NCI-H774 (cell line): ENCODE measurements at regions not wholly inside any gene's neighbourhood (a gene's known extent, or its start where the extent isn't known, plus 50 kb on each side); places are given as distances from the start of the nearest gene placed in this dataset.
"Not testable (repeated sequence)": the region's sequence is repeated elsewhere in the genome, so short reads cannot be mapped to it uniquely, and the experiment has no call there.

Experiments used
- DNase-seq: peaks from one replicate; lab custom pipeline; 2025; lab: John Stamatoyannopoulos, UW

DNA sequence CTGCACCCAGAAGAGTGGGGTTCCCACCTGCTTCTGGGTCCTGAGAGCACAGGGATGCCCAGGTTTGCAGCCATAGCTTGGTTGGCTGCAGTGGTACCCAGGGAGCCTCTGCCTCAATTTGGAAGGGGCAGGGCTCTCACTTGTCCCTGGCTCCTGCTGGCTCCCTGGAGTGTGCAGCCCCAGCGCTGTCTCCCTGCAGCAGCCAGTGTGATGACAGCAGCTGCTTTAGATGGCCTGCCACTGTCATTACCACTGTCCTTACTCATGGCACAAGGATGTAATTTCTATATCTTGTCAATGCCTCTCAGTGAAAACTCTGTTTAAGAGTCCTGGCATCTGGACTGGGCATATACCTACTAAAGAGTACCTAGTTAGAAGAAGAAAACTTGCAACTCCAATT is 250.9 kb downstream of the KIF20B start:
- no peak for DNase-seq

DNA sequence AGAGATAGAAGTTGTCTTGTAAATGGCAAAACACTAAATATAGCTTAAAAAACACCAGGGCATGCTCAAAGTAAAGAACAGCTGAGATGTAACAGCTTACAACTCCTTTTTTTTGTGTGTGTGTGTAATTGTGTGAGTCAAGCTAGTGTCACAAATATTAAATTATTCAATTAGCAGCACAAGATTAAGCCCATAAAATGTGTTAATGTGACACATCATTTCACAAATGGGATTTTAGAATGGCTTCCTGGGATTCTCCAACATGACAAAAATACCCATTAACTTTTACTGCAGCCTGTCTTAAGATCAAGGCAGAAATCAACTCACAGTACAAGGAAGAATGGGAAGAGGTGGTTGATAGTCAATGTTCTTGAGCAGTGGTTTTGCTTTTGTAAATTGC is 251.4 kb downstream of the KIF20B start:
- no peak for DNase-seq

DNA sequence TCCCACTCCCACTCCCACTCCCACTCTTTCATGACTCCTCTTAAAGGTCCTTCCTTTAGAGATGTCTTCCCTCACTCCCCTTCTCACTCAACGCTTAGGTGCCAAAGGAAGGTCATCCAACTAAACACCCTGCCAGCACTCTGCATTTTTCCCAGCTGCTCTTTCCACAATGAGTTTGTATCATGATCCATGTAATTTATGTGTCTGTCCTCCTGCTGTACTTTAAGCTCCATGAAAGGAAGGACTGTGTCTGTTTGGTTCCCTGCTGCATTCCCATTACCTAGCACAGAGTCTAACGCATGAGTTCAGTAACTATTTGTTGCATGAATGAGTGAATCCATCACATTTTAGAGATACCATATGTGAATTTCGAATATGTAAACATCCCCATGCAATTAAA is 252.7 kb downstream of the KIF20B start:
- DNase-seq: no peak

DNA sequence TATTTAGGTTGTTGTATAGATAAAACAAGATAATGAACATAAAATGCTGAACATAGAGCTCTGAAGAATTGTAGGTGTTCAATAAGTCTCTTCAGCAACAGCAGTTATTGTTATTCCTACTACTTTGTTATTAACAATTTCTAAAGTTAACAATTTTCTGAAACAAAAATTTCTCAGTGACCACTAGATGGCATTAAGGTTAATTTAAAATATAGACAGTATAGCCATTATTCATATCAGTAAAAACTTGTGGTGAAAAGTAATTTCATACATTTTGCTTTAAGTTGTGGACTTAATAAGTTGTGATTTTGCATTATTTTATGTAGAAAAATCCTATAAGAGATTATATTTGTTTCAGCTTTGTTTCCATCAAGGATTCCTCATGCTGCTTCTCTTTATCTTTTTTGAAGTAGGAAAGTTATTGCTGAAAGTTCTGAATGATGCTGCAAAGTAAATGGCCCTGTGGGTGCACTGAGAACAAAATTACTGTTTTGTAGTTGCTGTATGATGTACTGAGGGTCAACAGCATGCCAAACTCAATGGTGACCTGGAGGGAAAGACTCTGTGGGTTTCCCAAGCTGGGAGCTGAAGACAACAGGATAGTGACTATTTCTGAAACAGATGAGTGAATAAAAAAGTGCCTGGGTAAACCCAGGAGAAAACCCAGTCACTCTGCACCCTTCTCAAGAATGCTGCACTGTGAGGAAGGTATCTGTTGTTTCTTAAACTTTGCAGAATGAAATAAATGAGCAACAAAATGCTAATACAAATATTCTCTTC is 253.6 kb downstream of the KIF20B start:
- no peak for DNase-seq

DNA sequence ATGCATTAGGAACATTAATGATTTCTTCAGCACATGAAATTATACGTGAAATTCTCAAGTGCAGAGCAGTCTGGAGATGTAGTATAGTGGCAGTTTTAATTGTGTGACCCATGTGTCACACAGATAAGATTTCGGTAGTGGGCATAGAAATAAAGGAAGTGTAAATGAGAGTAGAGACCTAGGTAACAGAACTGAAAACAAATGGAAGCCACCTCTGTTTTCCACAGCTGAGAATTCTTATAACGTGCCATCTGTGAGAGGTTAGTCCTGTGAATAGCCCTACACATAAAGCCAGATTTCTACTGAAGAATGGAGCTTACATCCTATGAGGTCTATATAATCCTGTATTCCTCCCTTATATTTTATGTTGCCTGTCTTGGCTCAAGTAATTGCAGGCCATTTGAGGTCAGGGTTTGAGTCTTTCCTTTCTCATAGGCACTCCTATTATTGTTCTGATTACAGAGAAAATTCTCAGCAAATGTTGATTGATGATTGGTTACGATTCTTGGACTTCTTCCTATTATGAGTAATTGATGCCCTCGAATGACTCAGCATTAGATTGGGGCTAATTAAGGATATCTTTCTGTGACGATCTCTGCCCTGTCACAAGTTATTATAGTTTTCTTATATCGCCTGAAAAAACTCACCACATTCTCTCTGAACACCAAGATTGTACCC is 258.2 kb downstream of the KIF20B start:
- no peak for DNase-seq

DNA sequence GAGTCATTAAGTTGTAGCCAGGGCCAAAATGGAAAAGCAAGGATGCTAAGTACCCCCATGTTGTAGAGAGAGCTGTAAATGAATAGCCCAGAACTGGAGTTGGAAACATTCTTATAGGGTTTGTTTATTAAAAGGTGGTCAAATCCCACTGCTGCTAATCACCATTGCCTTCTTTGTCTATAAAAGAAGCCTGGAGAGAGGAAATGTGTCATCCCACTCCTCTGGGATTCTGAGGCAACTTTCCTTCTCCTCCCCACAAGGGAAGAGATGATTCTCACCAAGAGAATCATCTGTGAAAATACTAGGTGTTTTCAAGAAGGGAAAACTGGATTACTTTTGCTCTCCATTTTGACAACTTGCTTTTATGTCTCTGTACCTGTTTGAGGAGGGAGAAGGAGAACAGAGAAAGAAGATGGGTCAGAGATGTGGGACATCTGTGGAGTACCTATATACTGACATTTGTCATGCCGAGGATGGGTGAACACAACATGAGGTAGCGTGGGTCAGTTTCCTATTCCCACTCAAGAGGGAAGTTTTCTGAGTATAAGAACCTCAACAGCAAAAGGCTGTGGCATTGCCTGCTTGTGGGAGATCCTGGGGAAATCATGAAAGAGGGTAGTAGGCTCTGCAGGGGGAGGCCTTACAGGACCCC is 262.2 kb downstream of the KIF20B start:
- DNase-seq: no peak

DNA sequence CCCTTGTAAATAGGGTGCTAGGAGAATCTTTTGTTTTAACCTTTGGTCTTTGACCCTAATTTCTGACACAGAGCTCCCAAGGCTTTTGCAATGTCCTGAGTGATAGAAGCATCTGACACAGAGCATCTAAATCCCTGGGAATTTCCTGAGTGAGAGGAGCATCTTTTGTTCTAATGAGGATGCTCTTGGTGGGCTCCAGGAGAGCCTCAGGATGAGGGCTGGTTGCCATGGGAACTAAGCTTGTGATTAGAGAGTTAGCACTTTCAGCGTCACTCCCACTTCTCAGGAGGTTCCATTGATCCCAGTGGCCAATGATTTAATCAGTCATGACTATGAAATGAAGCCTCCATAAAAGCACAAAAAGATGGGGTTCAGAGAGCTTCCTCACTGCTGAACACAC is 264.8 kb downstream of the KIF20B start:
- no peak for DNase-seq

DNA sequence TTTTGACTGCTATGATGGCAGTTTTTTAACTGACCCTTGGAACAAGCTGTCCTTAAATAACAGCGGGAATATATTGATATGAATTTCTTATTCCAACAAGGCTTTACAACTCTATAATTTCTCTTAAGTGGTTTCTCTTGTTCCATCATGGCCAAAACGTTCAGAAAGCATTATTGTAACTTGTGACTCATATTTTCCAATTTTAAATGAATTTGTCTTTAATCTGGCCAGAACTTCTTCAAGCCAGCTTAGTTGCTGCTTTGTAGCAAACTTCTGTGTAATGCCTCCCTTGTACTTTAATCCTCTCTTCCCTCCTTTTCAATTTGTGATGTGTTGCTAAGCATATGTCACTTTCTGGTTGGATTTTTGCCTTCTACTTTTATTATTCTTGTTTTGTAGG is 271.9 kb downstream of the KIF20B start:
- no peak for DNase-seq

DNA sequence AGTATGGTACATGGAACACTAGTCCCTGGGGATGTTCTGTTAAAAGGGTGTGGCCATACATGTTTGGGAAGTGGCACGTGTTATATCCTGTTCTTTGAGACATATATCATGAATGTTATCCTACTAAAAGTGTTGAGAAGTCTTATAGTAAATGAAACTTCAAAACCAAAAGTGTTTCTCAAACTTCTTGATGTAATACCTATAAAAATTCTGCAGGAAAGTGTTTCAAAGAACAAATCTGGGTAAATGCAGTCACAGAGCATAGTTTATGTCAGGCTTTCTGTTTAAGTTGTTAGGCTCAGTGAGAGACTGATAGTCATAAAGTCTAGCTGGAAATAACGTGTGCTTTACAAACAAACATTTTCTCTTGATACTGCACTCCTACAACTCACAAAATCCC is 273.7 kb downstream of the KIF20B start:
- DNase-seq: no peak

DNA sequence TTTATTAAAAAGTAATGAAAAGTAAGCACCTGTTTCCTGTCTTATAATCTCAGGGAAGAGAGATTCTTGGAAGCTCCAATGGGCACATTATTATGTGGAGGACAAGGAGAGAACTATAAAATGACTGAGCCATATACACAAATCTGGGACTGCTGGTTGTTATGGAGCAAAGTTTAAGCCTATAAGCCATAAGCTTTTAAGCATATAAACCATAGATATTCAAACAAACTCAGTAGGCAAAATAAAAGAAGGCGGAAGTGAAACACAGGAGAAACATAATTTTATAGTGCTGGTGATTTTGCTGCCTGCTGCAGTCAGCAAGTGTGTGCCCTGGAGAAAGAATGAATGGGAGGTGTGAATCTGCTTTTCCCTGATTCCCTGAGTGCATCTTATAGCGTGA is 274.4 kb downstream of the KIF20B start:
- no peak for DNase-seq

DNA sequence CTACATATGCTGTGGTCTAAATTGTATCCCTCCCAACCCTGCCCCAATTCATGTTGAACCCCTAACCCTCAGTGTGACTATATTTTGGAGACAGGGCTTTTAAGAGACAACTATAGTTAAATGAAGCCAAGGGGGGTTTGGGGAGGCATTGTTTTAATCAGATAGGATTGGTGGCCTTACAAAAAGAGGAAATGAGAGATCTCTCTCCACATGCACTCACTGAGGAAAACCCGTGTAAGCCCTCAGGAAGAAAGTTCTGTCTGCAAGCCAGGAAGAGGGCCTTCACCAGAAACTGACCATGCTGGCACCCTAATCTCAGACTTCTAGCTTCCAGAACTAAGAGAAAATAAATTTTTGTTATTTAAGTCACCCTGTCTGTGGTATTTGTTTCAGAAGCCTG is 276.7 kb downstream of the KIF20B start:
- no peak for DNase-seq

DNA sequence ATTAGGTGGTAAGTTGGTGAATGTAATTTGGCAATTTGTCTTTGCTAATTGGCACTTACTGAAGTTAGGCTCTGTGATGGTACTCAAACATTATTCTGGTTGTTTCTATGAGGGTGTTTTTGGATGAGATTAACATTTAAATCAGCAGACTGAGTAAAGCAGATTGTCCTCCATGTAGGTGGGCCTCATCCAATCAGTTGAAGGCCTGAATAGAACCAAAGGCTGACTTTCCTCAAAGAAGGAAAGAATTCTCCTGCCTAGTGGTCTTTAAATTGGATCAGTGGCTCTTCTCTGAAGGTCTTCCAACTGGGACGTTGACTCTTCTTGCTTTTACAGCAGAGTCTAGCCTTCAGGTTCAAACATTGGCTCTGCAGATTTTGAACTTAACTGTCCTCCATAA is 278.3 kb downstream of the KIF20B start:
- DNase-seq: no peak

DNA sequence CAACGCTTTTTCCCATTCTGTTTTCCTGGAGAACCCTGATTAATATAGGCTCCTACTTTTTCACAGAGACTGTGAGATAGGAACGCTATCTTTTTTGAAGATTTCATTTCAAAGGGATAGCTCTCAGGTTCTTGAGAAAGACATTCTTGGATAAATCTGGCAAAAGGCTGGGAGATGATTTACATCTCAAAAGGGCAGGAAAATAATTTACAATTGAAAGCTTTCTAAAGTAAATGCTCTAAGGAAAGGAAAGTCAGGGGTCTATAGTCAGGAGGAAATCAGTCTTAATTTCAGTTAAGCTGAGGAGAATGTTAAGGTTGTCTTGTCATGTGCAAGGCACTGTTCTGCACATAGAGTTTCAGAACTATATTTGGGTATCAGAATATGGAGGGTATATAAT is 278.8 kb downstream of the KIF20B start:
- DNase-seq: no peak

DNA sequence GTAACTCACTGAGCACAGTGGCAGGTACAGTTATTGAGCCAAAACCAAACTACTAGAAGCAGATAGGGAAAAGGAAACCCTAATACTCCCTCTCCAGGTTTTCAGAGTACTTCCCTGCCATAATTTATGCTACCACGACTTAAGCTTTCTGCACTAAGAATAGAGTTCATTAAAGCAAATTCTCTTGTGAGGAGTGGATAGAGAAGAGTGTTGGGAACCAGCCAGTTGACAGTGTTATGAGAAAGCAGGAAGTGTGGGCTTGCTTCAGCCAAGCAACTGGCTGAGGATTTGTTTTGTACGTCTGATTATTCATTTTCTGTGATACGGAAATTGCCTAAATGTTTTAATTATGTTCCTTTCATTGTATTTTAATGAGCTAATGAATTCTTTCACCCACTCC is 280.5 kb downstream of the KIF20B start:
- no peak for DNase-seq

DNA sequence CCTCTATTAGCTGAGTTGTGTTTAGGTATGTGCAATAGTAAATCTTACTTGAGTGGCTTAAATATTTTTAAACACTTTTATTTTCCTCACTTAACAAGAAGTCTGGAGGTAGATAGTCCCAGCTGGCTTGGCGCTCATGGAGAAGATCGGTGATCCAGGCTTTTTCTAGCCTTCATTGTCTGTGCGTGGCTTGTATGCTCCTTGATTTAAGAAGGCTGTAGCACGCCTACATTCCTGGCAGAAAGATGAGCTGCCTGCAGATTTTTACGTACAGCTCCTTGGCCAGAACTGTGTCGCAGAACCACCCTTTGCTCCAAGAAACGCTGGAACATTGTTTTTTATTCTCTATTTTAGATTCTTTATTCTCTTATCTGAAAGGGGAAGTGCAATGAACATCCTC is 284.1 kb downstream of the KIF20B start:
- DNase-seq: no peak

DNA sequence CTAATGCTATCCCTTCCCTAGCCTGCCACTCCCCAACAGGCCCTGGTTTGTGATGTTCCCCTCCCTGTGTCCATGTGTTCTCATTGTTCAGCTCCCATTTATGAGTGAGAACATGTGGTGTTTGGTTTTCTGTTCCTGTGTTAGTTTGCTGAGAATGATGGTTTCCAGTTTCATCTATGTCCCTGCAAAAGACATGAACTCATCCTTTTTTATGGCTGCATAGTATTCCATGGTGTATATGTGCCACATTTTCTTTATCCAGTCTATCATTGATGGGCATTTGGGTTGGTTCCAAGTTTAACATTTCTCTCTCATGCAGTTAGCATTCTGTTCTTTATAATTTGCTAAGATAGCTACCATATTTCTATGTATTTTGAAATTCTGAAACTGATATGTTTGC is 287.0 kb downstream of the KIF20B start:
- not testable (repeated sequence) for DNase-seq

DNA sequence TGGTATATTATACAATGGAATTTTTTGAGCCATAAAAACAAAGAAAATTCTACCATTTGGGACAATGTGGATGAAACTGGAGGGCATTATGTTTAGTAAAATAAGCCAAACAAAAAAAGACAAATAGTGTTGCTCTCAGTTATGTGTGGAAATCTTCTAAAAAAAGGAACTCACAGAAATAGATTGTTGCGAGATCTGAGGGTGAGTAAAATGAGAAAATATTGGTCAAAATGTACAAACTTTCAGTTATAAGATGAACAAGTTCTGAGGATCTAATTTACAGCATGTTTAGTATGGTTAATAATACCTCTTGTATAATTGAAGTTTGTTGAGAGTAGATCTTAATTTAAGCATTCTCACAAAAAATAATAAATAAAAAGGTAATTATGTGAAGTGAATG is 291.2 kb downstream of the KIF20B start:
- no peak for DNase-seq

DNA sequence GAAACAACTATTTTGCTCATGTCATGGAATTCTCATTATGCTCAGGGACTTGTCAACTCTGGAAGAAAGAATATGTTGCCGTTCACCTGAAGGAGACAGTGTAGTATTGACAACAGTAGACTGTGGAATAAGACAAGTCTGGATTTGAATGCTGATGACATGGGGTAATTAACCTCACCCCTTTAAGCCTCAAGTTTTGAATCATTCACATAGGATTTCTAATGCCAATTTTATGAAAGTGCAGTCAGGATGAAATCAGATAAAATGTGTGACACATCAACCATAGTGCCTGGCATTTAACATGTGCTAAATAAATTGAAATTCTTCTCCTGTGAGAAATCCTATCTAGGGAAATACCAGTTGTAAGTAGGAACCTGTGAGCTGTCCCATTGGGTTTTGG is 305.8 kb downstream of the KIF20B start:
- no peak for DNase-seq

DNA sequence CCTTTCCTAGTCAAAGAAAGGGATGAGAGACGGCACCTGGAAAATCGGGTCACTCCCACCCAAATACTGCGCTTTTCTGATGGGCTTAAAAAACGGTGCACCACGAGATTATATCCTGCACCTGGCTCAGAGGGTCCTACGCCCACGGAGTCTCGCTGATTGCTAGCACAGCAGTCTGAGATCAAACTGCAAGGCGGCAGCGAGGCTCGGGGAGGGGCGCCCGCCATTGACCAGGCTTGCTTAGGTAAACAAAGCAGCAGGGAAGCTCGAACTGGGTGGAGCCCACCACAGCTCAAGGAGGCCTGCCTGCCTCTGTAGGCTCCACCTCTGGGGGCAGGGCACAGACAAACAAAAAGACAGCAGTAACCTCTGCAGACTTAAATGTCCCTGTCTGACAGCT is 309.9 kb downstream of the KIF20B start:
- DNase-seq: not testable (repeated sequence)

DNA sequence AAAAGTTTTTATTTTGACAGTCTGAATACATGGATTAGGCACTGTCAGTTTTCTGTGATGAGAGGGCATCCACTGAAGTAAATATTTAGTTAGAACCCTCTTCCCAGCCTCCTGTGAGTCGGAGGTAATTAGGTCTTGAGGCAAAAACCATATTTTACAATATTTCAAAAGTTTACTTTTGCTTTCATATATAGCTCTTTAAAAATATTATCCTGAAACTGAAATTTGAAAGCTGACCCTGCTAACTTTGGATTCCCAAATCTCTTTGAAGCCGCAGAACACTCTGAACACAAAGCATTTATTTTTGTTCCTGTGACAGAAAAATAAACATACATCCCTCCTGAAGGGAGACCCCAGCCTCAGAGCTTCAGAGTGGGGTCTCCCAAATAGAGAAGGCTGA is 317.4 kb downstream of the KIF20B start:
- no peak for DNase-seq

DNA sequence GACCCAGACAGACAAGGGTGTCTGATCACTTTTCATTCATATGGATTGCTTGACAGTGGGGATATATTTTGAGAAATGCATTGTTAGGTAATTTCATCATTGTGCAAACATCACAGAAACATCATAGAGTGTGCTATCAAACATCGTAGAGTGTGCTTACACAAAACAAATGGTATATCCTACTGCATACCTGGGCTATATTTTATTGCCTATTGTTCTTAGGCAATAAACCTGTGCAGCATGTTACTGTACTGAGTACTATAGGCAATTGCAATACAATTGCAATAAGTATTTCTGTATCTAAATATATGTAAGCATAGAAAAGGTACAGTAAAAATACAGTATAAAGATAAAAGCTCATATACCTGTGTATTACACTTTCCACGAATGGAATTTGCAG is 319.1 kb downstream of the KIF20B start:
- no peak for DNase-seq

DNA sequence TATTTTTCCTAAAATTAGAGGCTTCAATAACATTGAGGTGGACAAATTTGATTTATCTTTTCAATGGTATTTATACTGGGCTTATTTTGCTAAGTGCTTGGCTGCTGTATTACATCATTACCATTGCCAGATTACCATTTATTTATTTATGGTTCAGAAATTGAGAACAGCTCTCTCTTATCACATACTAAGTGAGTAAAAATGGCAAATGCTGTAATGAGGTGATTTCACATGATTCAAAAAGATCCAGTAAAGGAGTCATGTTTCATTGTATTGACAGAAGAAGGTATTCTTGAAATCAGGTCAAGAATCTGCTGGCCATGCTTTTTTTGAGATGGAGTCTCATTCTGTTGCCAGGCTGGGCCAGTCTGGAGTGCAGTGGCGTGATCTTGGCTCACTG is 322.6 kb downstream of the KIF20B start:
- no peak for DNase-seq

DNA sequence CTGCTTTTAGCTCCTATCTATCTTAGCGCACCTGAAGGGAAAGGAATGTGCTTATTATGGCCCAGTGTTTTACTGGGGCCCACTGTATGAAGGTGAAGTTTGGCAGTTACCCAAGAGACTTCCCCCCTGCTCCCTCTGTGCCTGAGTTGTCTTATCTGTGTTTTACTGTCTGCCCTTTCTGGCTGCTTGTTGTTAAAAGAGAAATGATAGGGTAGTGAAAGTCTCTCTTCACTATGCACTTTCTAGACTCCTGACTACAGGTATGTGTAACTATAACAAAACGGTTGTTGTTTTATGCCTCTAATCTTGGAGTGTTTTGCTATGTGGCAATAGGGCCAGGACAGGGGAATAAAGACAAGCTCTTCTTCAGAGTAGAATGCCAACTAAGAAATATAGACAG is 326.9 kb downstream of the KIF20B start:
- no peak for DNase-seq
